GM12878 (cell line): ENCODE measurements at regions not wholly inside any gene's neighbourhood (a gene's known extent, or its start where the extent isn't known, plus 50 kb on each side); places are given as distances from the start of the nearest gene placed in this dataset.
A peak's percentile ranks its signal among the peaks of the same experiment; 100 is the strongest.

Experiments
- ATAC-seq: fragments of 200-7000 bp; cut with Tn5 transposase; 3 replicates; pipeline ENCODE4 v1.9.1; 2020; ENCODE audit warnings: mild to moderate bottlenecking, moderate library complexity
- BruUV-seq: library from RNA; stranded (reverse); fragments of 400-500 nt; replicated peaks from 2 replicates; lab custom pipeline; 2021; lab: Mats Ljungman, UMichigan
- CTCF ChIA-PET: fragments of 300-600 bp; sonication (Branson Sonifier 250); formaldehyde crosslinking; extraction: SDS; loops from one replicate; lab custom pipeline; 2021; ENCODE audit warnings: inconsistent platforms; lab: Yijun Ruan, JAX
- POLR2A ChIA-PET: fragments of 350-600 bp; formaldehyde crosslinking; extraction: SDS; loops from one replicate; lab custom pipeline; 2021; ENCODE audit warnings: inconsistent platforms; lab: Charles Lee
- RAD21 ChIA-PET: fragments of 300-600 bp; sonication (Branson Sonifier 250); formaldehyde crosslinking; loops from one replicate; lab custom pipeline; 2023; ENCODE audit warnings: antibody characterized with exemption; ENCODE audit not compliant: unreplicated experiment; lab: Charles Lee
- SMC1A ChIA-PET: fragments of 300-600 bp; sonication (Branson Sonifier 250); formaldehyde crosslinking; loops from one replicate; lab custom pipeline; 2023; ENCODE audit not compliant: unreplicated experiment, uncharacterized antibody; lab: Charles Lee
- DNase-seq: peaks from one replicate; pipeline ENCODE4 v3.0.0-alpha.2; 2011; ENCODE audit warnings: low read depth, low spot score
- FAIRE-seq: peaks from 3 replicates; lab custom pipeline; 2011; peaks lifted over from hg19 to GRCh38; lab: Jason Lieb, UNC
- H2AFZ ChIP-seq: 2 replicates; pipeline ENCODE4 v1.6.0; 2011; ENCODE audit warnings: low read depth, low read length, control low read depth; ENCODE audit not compliant: control insufficient read depth
- H3K27ac ChIP-seq: 2 replicates; pipeline ENCODE4 v1.5.1; 2011; ENCODE audit warnings: control low read depth; ENCODE audit not compliant: control insufficient read depth, insufficient read depth
- H3K27me3 ChIP-seq, 2 experiments: replicated peaks in 1 of 2; 2 replicates each; pipeline versions ENCODE4 v1.6.0 to v1.6.1; 2011; ENCODE audit warnings: low read length in 1 of 2; ENCODE audit not compliant: control insufficient read depth in 2 of 2, insufficient read depth in 2 of 2
- H3K36me3 ChIP-seq, 2 experiments: 2 replicates each; pipeline ENCODE4 v1.5.1; 2011; ENCODE audit warnings: low read length in 1 of 2; ENCODE audit not compliant: control insufficient read depth in 2 of 2, insufficient read depth in 2 of 2
- H3K4me1 ChIP-seq: 2 replicates; pipeline ENCODE4 v1.6.1; 2011; ENCODE audit warnings: mild to moderate bottlenecking, low read length, moderate library complexity, mixed read lengths; ENCODE audit not compliant: control insufficient read depth, insufficient read depth
- H3K4me2 ChIP-seq: 2 replicates; pipeline ENCODE4 v1.6.0; 2011; ENCODE audit warnings: control low read depth; ENCODE audit not compliant: control insufficient read depth, insufficient read depth
- H3K4me3 ChIP-seq: fragments of 200-600 bp; sonication (generic); 2 replicates; pipeline ENCODE4 v1.5.1; 2016
- H3K79me2 ChIP-seq: 2 replicates; pipeline ENCODE4 v1.6.0; 2011; ENCODE audit warnings: low read length; ENCODE audit not compliant: control insufficient read depth, insufficient read depth
- H3K9ac ChIP-seq: 2 replicates; pipeline ENCODE4 v1.8.0; 2011; ENCODE audit warnings: low read length, control low read depth, mixed read lengths; ENCODE audit not compliant: control insufficient read depth, insufficient read depth
- H3K9me3 ChIP-seq: replicated peaks from 3 replicates; pipeline ENCODE4 v1.5.1; 2011; ENCODE audit warnings: mild to moderate bottlenecking, low read length; ENCODE audit not compliant: control insufficient read depth, insufficient read depth
- H4K20me1 ChIP-seq: 2 replicates; pipeline ENCODE4 v1.6.0; 2011; ENCODE audit not compliant: control insufficient read depth, insufficient read depth
- ESRRA ChIP-seq: IDR thresholded peaks from 2 replicates; pipeline ENCODE4 v1.6.1; 2012; ENCODE audit warnings: mild to moderate bottlenecking, low read length, improper control_type of control experiment
- HDGF ChIP-seq: fragments of 450-650 bp; IDR thresholded peaks from 2 replicates; pipeline ENCODE4 v1.6.1; 2016; ENCODE audit warnings: antibody characterized with exemption
- IRF4 ChIP-seq: IDR thresholded peaks from 2 replicates; pipeline ENCODE4 v1.6.1; 2011; ENCODE audit warnings: low read depth, low read length
- JUND ChIP-seq: IDR thresholded peaks from 2 replicates; pipeline ENCODE4 v1.6.1; 2012; ENCODE audit warnings: low read depth, mild to moderate bottlenecking, low read length, improper control_type of control experiment, moderate library complexity
- MYC ChIP-seq: IDR thresholded peaks from 2 replicates; pipeline ENCODE4 v1.6.1; 2011; ENCODE audit warnings: mild to moderate bottlenecking, low read length, moderate library complexity, inconsistent platforms; ENCODE audit not compliant: insufficient read depth, insufficient replicate concordance, insufficient read length, severe bottlenecking
- SIX5 ChIP-seq: IDR thresholded peaks from 2 replicates; pipeline ENCODE4 v1.6.1; 2011; ENCODE audit warnings: mild to moderate bottlenecking, low read depth, low read length, moderate library complexity; ENCODE audit not compliant: severe bottlenecking
- SPI1 ChIP-seq: IDR thresholded peaks from 2 replicates; pipeline ENCODE4 v1.6.1; 2011; ENCODE audit warnings: low read depth, mild to moderate bottlenecking, low read length, moderate library complexity, borderline replicate concordance; ENCODE audit not compliant: insufficient read depth
- USF2 ChIP-seq: IDR thresholded peaks from 2 replicates; pipeline ENCODE4 v1.6.1; 2011; ENCODE audit warnings: low read depth, low read length, improper control_type of control experiment, borderline replicate concordance
- ZNF207 ChIP-seq: fragments of 450-650 bp; IDR thresholded peaks from 2 replicates; pipeline ENCODE4 v1.6.1; 2014; ENCODE audit warnings: antibody characterized with exemption, mild to moderate bottlenecking, borderline replicate concordance
- WGBS: methylation state at CpG from one replicate; pipeline ENCODE4 v1.1.6; 2016; ENCODE audit warnings: low lambda C conversion rate; ENCODE audit not compliant: insufficient replicate concordance, insufficient coverage; ENCODE audit errors: missing lambda C conversion rate; 5-methylcytosine and 5-hydroxymethylcytosine counted together
- in situ Hi-C: fragments of 300-500 bp; cut with MboI; formaldehyde crosslinking; loops from 9 replicates; pipeline ENCODE4 v1.14.3; 2018; ENCODE audit warnings: mixed read lengths
- intact Hi-C: fragments of 100-400 bp; cut with micrococcal nuclease; formaldehyde crosslinking; loops from one replicate; pipeline ENCODE4 v1.14.2; 2022; ENCODE audit not compliant: unreplicated experiment
- TF ChIP-seq, protein P1 (sequence below): IDR thresholded peaks from 2 replicates; pipeline ENCODE4 v1.6.1; 2012; ENCODE audit warnings: low read depth, low read length, improper control_type of control experiment

GRCh38 chr3:177948716-177949425, 587.4 kb upstream of the KCNMB2 start (continued):
- no peak for TF ChIP-seq ESRRA
- no peak for TF ChIP-seq ZNF207
- no peak for TF ChIP-seq MYC
- TF ChIP-seq USF2, result no peak
- no peak for TF ChIP-seq HDGF
- TF ChIP-seq, protein P1, sequence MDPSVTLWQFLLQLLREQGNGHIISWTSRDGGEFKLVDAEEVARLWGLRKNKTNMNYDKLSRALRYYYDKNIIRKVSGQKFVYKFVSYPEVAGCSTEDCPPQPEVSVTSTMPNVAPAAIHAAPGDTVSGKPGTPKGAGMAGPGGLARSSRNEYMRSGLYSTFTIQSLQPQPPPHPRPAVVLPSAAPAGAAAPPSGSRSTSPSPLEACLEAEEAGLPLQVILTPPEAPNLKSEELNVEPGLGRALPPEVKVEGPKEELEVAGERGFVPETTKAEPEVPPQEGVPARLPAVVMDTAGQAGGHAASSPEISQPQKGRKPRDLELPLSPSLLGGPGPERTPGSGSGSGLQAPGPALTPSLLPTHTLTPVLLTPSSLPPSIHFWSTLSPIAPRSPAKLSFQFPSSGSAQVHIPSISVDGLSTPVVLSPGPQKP, result no peak
- TF ChIP-seq JUND, result no peak
- no peak for TF ChIP-seq SIX5

GRCh38 chr3:177959188-177959587, 577.0 kb upstream of the KCNMB2 start:
- no peak for FAIRE-seq
- Histone ChIP-seq H3K27me3 (no peaks in the 10 kb centered on the region; a peak in 1 of 4 replicates), H3K9ac (no peak overlapping the region), H3K4me2 (no peak overlapping the region), H3K9me3 (no peaks in the 10 kb centered on the region), H3K4me1 (no peaks in the 10 kb centered on the region), H3K36me3 (no peaks in the 10 kb centered on the region), H3K27ac (no peak overlapping the region), H4K20me1 (no peaks in the 10 kb centered on the region), H2AFZ (no peak overlapping the region), H3K79me2 (no peaks in the 10 kb centered on the region), H3K4me3 (no peak overlapping the region)
- no peak for DNase-seq
- CTCF ChIA-PET, result no interaction called here
- RAD21 ChIA-PET, result no interaction called here
- POLR2A ChIA-PET, result no interaction called here
- no peak for ATAC-seq
- TF ChIP-seq IRF4, result no peak
- TF ChIP-seq SPI1, result peak; percentile 38; the same call in 1 of the 2 replicates
- in situ Hi-C loops (no loop called here), intact Hi-C loops (no loop called here)
- SMC1A ChIA-PET, result no interaction called here
- WGBS, result 18% methylated on average over 5 of the region's 5 CpGs
- no TSS peak for BruUV-seq
